Testis (tissue), 2 donors: ENCODE measurements at regions not wholly inside any gene's neighbourhood (a gene's known extent, or its start where the extent isn't known, plus 50 kb on each side); places are given as distances from the start of the nearest gene placed in this dataset.

Experiments
- DNase-seq: peaks from one replicate; pipeline ENCODE4 v3.0.0-alpha.2; 2019
- H3K27ac ChIP-seq, 2 donors: fragments of 200-600 bp; sonication (generic); one replicate each; pipeline ENCODE4 v1.5.1; 2019
- H3K27me3 ChIP-seq: fragments of 200-600 bp; sonication (generic); one replicate; pipeline ENCODE4 v1.5.1; 2019
- H3K36me3 ChIP-seq: fragments of 200-600 bp; sonication (generic); one replicate; pipeline ENCODE4 v1.5.1; 2017; ENCODE audit warnings: low read depth; ENCODE audit errors: missing control alignments
- H3K4me1 ChIP-seq: fragments of 200-600 bp; sonication (generic); one replicate; pipeline ENCODE4 v1.5.1; 2019
- H3K4me3 ChIP-seq, 2 donors: fragments of 200-600 bp; sonication (generic); one replicate each; pipeline ENCODE4 v1.5.1; 2017 to 2019
- H3K9me3 ChIP-seq: fragments of 200-600 bp; sonication (generic); one replicate; pipeline ENCODE4 v1.5.1; 2017
- CTCF ChIP-seq, 3 experiments: fragments of 450-650 bp in 2 of 3; fragments of 200-600 bp in 1 of 3; sonication (generic) in 1 of 3; IDR thresholded peaks; one replicate each; pipeline ENCODE4 v1.5.1; 2016 to 2019; ENCODE audit warnings: antibody characterized with exemption in 3 of 3, mild to moderate bottlenecking in 2 of 3, moderate library complexity in 1 of 3
- POLR2A ChIP-seq: fragments of 450-650 bp; IDR thresholded peaks from one replicate; pipeline ENCODE4 v1.6.1; 2017; ENCODE audit warnings: antibody characterized with exemption, mild to moderate bottlenecking, moderate library complexity
- WGBS, 2 donors: methylation state at CpG; one replicate each; pipeline ENCODE4 v1.1.5; 2018; 5-methylcytosine and 5-hydroxymethylcytosine counted together
- intact Hi-C: fragments of 100-400 bp; cut with DNase I; formaldehyde crosslinking; loops from one replicate; pipeline ENCODE4 v1.15.1; 2023; ENCODE audit warnings: low total_unique reads

DNA sequence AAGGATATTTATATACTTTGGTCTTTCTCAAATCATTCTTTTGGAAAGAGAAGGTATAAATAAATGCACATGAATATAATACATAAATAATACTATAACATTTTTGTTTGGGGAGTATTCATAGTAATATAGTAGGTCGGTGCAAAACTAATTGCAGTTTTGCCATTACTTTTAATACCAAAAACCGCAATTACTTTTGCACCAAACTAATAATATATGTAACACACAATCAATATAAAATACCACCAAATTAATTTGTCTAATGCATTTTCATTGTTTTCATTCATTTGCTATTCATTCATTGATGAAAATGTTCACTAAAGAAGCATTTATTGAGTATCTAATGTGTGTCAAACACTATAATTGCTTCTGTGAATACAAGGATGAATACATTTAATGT, 219.0 kb downstream of the RWDD3 start:
- Histone ChIP-seq H3K36me3 (no peaks in the 10 kb centered on the region), H3K27ac (no peak overlapping the region), H3K4me3 (no peak overlapping the region), H3K27me3 (no peaks in the 10 kb centered on the region), H3K4me1 (no peaks in the 10 kb centered on the region), H3K9me3 (no peaks in the 10 kb centered on the region)
- no peak for DNase-seq
- WGBS, 2 donors = 89 to 92% methylated on average over 2 of the region's 2 CpGs
- TF ChIP-seq POLR2A (no peak), CTCF (IDR thresholded peaks at IDR 0.05) (no peak)
- intact Hi-C loops = no loop called here

DNA sequence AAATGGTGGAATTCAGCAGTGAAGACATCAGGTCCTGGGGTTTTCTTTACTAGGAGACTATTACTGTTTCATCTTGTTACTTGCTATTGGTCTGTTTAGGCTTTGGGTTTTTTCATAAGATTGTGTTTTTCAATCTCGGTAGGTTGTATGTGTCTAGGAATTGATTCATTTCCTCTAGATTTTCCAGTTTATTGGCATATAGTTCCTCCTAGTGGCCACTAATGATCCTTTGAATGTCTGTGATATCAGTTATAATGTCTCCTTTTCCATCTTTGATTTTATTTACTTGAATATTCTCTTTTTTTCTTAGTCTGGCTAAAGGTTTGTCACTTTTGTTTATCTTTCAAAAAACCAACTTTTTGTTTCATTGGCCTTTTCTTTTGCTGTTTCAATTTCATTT, 233.0 kb downstream of the RWDD3 start:
- Histone ChIP-seq H3K4me1 (no peaks in the 10 kb centered on the region), H3K27me3 (no peaks in the 10 kb centered on the region), H3K36me3 (no peaks in the 10 kb centered on the region), H3K4me3 (no peak overlapping the region), H3K27ac (no peak overlapping the region), H3K9me3 (no peaks in the 10 kb centered on the region)
- DNase-seq = no peak
- 40 to 63% methylated on average over 1 of the region's 1 CpG for WGBS, 2 donors
- TF ChIP-seq POLR2A = no peak
- TF ChIP-seq CTCF (IDR thresholded peaks at IDR 0.05) = no peak
- intact Hi-C loops = no loop called here

DNA sequence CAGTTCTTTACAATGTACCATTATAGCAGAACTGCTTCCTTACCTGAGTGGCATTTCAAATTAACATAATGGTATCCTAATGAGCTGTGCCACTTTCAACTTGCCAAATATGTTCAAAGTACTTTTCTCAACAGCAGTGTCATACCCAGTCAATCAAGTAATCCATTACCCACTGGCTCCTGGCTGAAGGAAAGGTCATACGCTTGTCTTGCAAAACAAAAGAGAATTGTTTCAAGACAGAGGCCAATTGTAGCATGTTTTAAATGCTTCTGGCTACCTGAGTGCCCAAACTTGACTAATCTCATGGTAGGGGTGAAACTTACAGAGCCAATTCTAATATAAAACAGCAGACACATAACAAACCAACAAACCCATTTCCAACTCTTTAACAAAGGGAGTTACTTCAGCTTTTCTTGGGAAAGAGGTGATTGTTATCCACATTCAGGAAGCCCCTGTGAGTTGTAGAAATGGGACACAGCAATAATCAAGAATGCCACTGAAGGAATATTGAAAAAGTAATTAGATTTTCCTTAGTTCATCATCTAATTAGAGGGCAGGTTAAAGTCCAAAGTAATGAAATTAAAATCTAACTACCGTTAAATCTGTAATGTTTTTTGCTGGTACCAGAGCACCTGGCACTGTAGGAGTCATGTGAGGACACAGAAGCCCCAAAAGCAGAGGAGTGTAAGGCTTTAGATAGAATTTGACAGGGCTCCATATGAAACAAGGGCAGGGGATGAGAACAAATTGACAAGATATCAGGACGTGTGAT, 241.9 kb downstream of the RWDD3 start:
- Histone ChIP-seq H3K4me3 (no peak overlapping the region), H3K27me3 (no peaks in the 10 kb centered on the region), H3K4me1 (no peaks in the 10 kb centered on the region), H3K27ac (no peak overlapping the region), H3K9me3 (no peaks in the 10 kb centered on the region), H3K36me3 (no peaks in the 10 kb centered on the region)
- intact Hi-C loops = no loop called here
- no peak for TF ChIP-seq CTCF (IDR thresholded peaks at IDR 0.05)
- TF ChIP-seq POLR2A = no peak
- 77 to 81% methylated on average over 3 of the region's 3 CpGs for WGBS, 2 donors
- DNase-seq = no peak

DNA sequence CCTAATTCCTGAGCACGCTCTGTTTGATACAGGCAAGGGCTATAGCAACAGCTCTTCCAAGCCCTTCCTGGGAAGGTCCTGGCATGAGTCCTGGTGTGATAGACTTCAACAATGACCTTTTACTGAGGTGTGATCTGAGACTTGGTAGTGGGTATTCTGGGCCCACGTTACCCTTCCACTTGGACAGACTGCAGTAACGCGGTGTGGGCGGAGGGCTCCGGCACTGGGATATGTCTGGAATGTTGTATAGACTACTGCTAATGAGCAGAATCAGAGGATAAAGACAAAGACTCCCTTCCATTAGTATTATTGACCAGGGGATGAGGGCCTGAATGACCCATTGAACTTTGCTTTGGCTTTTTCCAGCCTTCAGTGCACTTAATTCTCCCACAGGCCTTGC, 262.3 kb downstream of the RWDD3 start:
- H3K9me3 ChIP-seq = no peaks in the 10 kb centered on the region
- WGBS, 2 donors = 82 to 92% methylated on average over 6 of the region's 6 CpGs
- H3K4me1 ChIP-seq = no peaks in the 10 kb centered on the region

More for the DNA sequence above, 262.3 kb downstream of the RWDD3 start:
- intact Hi-C loops = no loop called here
- H3K4me3 ChIP-seq = no peak overlapping the region
- H3K27me3 ChIP-seq = no peaks in the 10 kb centered on the region
- no peaks in the 10 kb centered on the region for H3K36me3 ChIP-seq
- TF ChIP-seq POLR2A (no peak), CTCF (IDR thresholded peaks at IDR 0.05) (no peak)
- DNase-seq = no peak
- H3K27ac ChIP-seq = no peak overlapping the region
